ENCODE measurements at regions not wholly inside any gene's neighbourhood (a gene's known extent, or its start where the extent isn't known, plus 50 kb on each side); places are given as distances from the start of the nearest gene placed in this dataset.

GRCh38 chr5:173457482-173457881 is 129.3 kb upstream of the STC2 start:
- DNase-seq = no peak

DNA sequence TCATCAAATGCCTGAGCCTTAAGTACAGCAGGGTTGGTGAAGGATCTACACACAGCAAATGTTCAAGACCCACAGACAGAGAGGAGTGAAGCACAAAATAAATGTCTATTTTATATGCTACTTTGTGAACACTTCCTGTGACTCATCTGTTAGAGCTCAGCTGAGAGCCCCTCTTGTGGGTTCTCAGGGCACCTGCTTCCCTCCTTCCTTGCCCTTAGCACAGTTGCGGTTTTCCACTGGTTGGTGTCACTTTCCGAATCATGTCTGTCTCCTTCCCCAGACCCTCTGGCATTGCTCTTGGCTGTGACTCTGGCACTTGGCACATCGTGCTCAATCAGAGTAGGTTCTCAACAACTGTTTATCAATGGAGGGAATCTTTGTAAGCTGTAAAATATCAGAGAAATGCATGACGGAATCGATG is 128.5 kb upstream of the STC2 start:
- peak in 1 of 3 donors; percentile 33 for DNase-seq

DNA sequence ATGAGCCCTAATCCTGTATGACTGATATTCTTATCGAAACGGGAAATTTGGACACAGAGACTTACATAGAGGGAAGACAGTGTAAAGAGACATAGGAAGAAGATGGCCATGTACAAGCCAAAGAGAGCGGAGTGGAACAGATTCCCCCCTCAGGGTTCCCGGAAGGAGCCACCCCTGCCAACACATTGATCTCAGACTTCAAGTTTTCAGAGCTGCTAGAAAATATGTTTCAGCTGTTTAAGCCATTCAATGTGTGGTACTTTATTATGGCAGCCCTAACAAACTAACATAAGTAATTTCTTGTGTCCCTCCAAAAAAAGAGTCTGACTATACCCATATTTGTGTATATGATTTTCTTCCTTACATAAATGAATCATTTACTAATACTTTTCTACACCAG is 128.0 kb upstream of the STC2 start:
- DNase-seq = no peak

- DNase-seq = no peak
These were observed 127.4 kb upstream of the STC2 start for GRCh38 chr5:173455599-173455957.

DNA sequence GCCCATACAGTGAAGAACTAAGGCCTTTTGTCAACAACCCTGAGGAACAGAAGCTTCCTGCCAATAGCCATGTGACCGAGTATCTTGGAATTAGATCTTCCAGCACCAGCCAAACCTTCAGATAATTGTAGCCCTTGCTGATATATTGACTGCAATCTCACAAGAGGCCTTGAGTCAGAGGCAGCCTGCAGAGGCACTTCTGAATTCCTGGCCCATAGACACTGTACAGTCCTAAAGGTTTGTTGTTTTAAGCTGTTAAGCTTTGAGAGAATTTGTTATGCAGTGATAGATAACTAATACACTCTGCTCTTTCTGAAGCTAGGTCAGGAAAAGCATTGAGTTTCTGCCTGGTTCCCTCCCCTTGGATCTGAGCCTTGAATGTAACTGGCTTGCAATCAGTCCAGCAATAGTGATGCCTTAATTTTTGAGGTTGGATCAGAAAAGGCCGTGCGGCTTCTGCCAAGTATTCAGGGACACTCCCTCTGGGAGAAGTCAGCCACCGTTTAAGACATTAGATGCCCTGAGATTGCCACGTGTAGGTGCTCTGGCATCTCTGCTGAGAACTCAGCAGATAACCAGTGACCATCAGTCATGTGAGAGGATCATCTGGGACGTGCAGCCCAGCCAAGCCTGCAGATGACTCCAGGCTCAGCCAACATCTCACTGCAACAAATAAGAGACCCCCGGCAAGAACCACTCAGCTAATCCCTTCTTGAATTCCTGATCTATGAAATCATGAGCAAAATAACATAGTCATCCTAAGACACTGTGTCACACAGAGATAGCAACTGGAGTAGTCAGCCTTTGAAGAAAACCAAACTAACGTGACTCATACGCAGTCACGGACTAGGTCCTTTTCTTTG is 126.8 kb upstream of the STC2 start:
- peak in 2 of 3 donors; percentile 41 to 45 for DNase-seq

GRCh38 chr5:173454361-173454735 is 126.1 kb upstream of the STC2 start:
- DNase-seq = peak; percentile 43 to 69 (median 65)

GRCh38 chr5:173453167-173453566 is 125.0 kb upstream of the STC2 start:
- no peak for DNase-seq

DNA sequence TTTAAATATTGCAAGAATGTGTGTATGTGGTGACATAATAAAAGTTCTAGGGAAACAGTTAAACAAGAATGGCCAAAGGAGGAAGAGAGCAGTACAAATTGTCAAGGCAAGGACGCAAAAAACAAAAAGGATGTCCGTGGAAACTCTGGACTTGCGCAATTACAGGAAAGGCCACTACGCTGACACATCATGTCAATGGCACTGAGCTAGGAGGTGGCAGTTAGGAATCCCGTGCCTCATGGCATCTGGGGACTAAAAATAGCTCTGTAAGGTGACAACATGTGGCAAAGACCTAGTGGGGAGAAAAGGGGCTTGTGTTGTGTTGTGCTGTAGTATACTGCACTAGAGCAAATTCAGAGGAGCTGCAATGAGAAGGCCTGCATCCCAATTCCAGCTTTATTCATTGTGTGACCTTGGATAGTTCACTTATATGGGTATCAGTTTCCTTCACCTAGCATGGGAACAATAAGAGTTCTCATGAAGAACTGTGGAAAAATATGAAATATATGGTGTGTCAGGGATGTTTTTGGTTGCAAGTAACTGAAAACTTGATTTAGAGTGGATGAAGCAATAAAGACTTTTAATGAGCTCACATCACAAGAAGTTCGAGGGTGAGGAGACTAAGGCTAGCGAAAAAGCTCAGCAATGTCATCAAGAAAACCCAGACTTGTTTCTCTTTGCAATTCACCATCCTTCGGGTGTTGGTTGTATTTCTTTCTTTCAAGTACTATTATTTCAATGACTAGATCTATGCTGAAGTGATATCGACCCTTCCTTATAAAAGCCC is 124.1 kb upstream of the STC2 start:
- peak; percentile 88 to 95 (median 94) for DNase-seq

DNA sequence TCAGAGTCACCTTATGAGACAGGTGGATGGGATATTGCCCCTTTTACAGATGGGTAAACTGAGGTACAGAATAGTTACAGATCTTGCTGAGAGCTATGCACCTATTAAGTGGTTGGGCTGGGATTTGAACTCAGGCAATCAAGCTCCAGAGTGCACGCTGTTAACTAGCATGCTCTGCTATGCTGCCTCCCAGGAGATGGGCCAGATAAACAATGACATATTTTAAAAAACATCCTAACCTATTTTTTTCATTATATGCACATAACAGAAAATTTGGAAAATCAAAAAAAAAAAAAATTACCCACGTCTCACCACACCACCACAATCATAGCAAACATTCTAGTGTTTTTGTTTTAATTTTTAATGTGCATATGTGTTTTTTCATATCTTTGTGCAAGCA is 123.4 kb upstream of the STC2 start:
- DNase-seq = no peak

DNA sequence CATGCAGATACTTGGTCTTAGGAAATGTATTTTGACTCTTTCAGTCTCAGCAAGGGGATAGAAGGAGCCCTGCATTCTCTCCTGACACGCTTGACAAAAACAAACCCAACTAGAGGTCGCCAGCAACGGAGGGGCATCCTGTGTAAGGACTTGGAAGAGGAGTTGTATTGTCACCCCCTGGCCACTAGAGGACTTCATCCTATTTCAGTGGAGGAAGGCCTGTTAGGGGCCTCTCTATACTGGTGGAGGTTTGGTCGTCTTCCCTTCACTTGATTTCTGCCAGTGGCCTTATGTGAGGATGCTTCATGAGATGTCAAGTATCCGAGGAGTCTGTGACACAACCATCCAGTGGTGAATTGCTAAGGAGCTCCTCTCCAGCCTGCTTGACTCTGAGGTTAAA is 122.8 kb upstream of the STC2 start:
- DNase-seq = no peak

- no peak for DNase-seq
These were observed 122.0 kb upstream of the STC2 start for GRCh38 chr5:173450188-173450587.

DNA sequence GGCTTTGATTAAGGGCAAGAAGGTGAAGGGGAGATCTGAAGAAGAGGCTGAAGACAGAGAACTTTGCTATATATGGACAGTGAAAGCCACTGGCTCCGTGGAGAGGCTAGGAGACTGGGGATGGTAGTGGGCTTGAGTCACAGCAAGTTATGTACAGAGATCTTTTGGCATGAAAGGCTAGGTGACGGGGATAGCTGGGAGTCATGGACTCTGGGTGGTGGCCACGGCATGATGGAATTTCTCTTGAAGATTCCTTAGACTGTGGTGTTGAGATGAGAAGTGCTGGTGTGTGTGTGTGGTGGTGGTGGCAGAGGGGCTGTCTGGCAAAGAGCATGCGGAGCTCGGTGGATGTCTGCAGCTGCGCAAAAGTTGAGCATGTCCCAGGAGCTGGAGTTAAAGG is 120.6 kb upstream of the STC2 start:
- DNase-seq = no peak

- DNase-seq = no peak
These were observed 115.8 kb upstream of the STC2 start for GRCh38 chr5:173443971-173444370.

GRCh38 chr5:173441053-173441628 is 112.9 kb upstream of the STC2 start:
- DNase-seq = no peak

DNA sequence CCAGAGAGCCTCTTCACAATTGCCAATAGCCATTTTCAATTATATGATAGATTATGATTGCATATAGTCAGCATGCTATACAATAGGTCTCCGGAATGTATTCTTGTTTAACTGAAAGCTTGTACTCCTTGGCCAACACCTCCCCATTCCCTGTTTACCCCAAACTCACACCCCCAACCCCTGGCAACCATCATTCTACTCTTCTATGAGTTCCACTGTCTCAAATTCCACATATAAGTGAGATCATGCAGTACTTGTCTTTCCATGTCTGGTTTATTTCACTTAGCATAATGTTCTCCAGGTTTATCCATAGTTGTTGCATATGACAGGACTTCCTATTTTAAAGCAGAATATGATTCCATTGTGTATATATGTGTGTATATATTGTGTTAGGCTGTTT is 110.7 kb upstream of the STC2 start:
- DNase-seq = no peak

DNA sequence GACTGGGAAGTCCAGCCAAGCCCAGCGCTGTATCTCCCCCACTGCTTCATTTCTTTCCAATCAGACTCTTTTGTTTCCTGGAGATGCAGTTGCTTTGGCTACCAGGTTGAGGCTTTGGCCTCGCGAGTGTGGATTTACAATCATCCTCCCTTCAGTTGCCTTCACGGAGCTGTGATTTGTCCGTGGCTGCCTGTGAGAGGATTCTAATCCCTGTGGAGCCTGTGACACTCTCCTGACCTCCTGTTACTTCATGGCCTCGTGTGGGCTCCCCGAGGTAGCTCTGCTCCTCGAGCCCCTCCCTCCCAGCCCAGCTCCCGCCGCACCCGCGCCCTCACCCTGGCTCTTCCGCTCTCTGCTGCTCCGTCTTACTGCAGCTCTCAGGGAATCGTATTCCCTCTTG is 107.2 kb upstream of the STC2 start:
- DNase-seq = no peak

- no peak for DNase-seq
These were observed 106.1 kb upstream of the STC2 start for GRCh38 chr5:173434270-173434669.

GRCh38 chr5:173430394-173430793 is 102.2 kb upstream of the STC2 start:
- no peak for DNase-seq

DNA sequence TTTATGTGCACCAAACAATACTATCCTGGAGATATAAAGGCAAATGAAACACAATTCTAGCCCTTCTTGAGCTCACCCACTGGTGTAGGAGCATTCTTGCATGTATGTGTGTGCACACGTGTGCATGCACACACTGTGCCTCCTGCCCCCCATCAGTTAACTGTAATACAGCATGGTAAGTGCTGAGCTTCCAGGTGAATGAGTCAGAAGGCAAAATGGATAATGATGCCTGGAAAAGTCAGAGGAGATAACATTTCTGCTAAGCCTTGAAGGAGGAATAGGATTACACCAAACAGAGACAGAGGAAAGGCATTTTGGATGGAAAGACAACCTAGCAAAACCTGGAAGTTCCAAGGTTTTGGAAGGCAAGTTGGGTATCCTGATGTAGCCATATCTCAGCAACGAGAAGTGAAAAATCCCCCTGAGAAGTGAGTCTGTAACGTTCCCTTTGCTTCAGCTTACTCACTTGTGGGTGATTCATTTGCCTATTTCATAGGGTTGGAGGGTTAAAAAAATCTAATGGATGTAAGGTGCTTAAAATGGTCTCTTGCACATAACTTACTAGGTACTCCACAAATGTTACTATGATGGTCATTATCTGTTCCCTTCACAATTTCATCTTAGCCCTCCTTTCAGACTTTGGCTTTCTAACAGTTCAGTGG is 101.4 kb upstream of the STC2 start:
- no peak for DNase-seq

DNA sequence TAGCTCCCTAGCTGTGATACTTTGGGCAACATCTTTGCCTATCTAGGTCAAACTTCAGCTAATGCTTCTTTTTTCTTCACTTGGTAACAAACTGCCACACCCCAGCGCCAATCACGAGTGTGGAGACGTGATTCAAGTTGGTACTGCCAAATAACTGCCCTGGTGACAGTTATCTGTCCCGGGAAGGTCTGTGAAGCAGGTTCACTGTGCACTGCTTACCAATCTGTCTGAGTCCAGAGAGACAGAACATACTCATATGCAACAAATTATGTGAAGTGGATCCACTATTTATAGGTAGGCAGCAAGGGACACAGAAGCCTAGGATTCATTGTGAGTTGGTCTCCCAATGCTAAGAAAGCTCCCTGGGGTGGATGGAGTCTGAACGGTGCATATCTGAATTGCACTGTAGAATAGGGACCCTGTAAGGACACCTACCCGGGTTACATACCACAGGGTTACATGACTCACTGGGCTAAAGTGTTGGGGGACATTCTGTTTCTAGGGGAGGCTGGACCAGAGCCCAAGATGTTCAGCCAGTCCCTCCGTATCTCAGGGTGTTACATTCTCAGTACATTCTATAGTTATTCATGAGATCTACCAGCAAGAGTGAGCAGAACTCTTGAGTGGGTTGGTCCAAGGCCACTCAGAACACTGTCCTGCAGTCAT is 95.4 kb upstream of the STC2 start:
- no peak for DNase-seq

- no peak for DNase-seq
These were observed 91.9 kb upstream of the STC2 start for GRCh38 chr5:173420108-173420507.

DNA sequence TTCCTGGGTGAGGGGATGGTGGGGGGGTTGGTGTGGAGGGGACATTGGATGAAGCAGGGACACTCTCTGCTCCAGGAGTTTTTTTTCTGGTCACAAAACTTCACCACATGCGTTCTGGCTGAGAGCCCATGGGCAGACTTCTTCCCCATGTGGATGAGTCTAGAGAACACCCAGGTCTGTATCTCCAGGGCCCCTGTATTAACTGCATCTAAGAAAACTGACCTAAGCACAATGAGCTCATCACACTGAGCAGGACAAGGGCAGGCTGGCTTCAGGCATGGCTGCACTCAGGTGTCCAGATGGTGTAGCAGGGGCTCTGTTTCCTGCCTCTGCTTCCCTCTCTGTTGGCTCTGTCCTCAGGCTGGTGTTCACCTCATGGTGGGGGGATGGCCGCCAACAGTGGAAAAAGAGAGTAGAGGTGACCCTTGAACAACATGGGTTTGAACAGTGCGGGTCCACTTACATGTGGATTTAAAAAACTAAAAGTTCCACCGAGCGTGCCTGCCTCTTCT is 85.3 kb upstream of the STC2 start:
- DNase-seq = no peak

DNA sequence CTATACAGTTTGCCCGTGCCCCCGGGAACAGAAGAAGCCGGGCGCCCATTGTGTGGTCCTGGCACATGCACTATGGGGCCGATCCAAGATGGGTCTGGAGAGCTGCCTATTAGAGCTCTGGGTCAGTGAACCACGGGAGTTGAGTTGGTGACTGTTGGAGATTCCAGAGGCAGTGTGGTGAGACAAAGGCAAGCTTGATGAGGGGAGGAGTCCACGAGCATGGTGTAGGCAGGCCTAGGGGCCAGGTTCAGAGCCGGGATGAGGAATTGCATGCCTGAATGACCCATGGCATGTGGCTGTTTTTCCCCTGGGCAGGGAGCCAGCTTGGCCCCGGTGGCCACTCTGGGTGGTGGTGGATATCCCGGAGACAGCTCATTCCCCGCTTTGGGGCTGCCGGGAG is 84.4 kb upstream of the STC2 start:
- no peak for DNase-seq

All from suppressor macrophage treated with lipopolysaccharide for 1 hour (primary cell).